Breast epithelium (tissue), 3 donors: ENCODE measurements at regions not wholly inside any gene's neighbourhood (a gene's known extent, or its start where the extent isn't known, plus 50 kb on each side); places are given as distances from the start of the nearest gene placed in this dataset.

Source experiments
- CTCF ChIP-seq, 3 donors: fragments of 450-650 bp; IDR thresholded peaks; one replicate each; pipeline ENCODE4 v1.5.1; 2016 to 2017; ENCODE audit warnings: antibody characterized with exemption in 3 of 3, mild to moderate bottlenecking in 3 of 3, moderate library complexity in 3 of 3
- POLR2A ChIP-seq: fragments of 450-650 bp; IDR thresholded peaks from one replicate; pipeline ENCODE4 v1.6.1; 2016; ENCODE audit warnings: antibody characterized with exemption, mild to moderate bottlenecking, moderate library complexity
- POLR2AphosphoS5 ChIP-seq, 3 donors: sonication (generic); formaldehyde crosslinking; IDR thresholded peaks; one replicate each; pipeline ENCODE4 v1.6.1; 2017; ENCODE audit warnings: antibody characterized with exemption in 3 of 3

GRCh38 chr10:118960157-118961090 is 69.1 kb upstream of the NANOS1 start:
- TF ChIP-seq CTCF (IDR thresholded peaks at IDR 0.05) (no peak), POLR2A (no peak), POLR2AphosphoS5 (IDR thresholded peaks at IDR 0.05) (peak; percentile 56 to 73 (median 62))
